H1 (cell line): ENCODE measurements at regions not wholly inside any gene's neighbourhood (a gene's known extent, or its start where the extent isn't known, plus 50 kb on each side); places are given as distances from the start of the nearest gene placed in this dataset.

Source experiments
- CBX5 ChIP-seq: fragments of 300-800, 300-1000 bp; sonication (generic); IDR thresholded peaks from 2 replicates; pipeline ENCODE4 v1.7.1; 2016; ENCODE audit warnings: antibody characterized with exemption, low read length, low read depth
- FOSL1 ChIP-seq: IDR thresholded peaks from 2 replicates; pipeline ENCODE4 v1.6.1; 2011; ENCODE audit warnings: mild to moderate bottlenecking, low read depth, low read length, moderate library complexity; ENCODE audit not compliant: insufficient read depth
- JUN ChIP-seq: IDR thresholded peaks from 2 replicates; pipeline ENCODE4 v1.6.1; 2011; ENCODE audit warnings: low read depth, mild to moderate bottlenecking, improper control_type of control experiment, low read length

GRCh38 chr11:105265845-105266244 is 126.3 kb upstream of the CARD18 start:
- TF ChIP-seq CBX5 (no peak), JUN (no peak), FOSL1 (no peak)
